SHP77 treated with DMSO at 0.1 percent for 48 hours (cell line): ENCODE measurements at regions not wholly inside any gene's neighbourhood (a gene's known extent, or its start where the extent isn't known, plus 50 kb on each side); places are given as distances from the start of the nearest gene placed in this dataset.
"Not testable (repeated sequence)": the region's sequence is repeated elsewhere in the genome, so short reads cannot be mapped to it uniquely, and the experiment has no call there.

Source experiments
- DNase-seq: peaks from one replicate; lab custom pipeline; 2025; lab: John Stamatoyannopoulos, UW

GRCh38 chr10:21406595-21407193 is 118.8 kb downstream of the SKIDA1 start:
- no peak for DNase-seq

GRCh38 chr10:21405981-21406380 is 119.5 kb downstream of the SKIDA1 start:
- DNase-seq, result no peak

GRCh38 chr10:21403256-21404015 is 122.0 kb downstream of the SKIDA1 start:
- no peak for DNase-seq

GRCh38 chr10:21402606-21403083 is 122.8 kb downstream of the SKIDA1 start:
- no peak for DNase-seq

GRCh38 chr10:21401196-21401595 is 124.3 kb downstream of the SKIDA1 start:
- DNase-seq, result no peak

GRCh38 chr10:21399392-21400035 is 126.0 kb downstream of the SKIDA1 start:
- DNase-seq, result peak; percentile 94

GRCh38 chr10:21398563-21399231 is 126.8 kb downstream of the SKIDA1 start:
- DNase-seq, result no peak

- no peak for DNase-seq
These were observed 128.6 kb downstream of the SKIDA1 start for GRCh38 chr10:21396889-21397288.

GRCh38 chr10:21393931-21394330 is 131.6 kb downstream of the SKIDA1 start:
- no peak for DNase-seq

- DNase-seq, result no peak
These were observed 136.9 kb downstream of the SKIDA1 start for GRCh38 chr10:21388589-21388988.

- DNase-seq, result no peak
These were observed 137.6 kb downstream of the SKIDA1 start for GRCh38 chr10:21387868-21388267.

GRCh38 chr10:21385996-21386585 is 139.4 kb downstream of the SKIDA1 start:
- DNase-seq, result no peak

GRCh38 chr10:21385536-21385935 is 139.9 kb downstream of the SKIDA1 start:
- DNase-seq, result no peak

GRCh38 chr10:21379143-21379542 is 146.3 kb downstream of the SKIDA1 start:
- DNase-seq, result no peak

GRCh38 chr10:21375274-21375673 is 150.2 kb downstream of the SKIDA1 start:
- DNase-seq, result not testable (repeated sequence)

- not testable (repeated sequence) for DNase-seq
These were observed 151.6 kb downstream of the SKIDA1 start for GRCh38 chr10:21373881-21374280.

- no peak for DNase-seq
These were observed 152.7 kb downstream of the SKIDA1 start for GRCh38 chr10:21372651-21373410.

- DNase-seq, result no peak
These were observed 155.8 kb downstream of the SKIDA1 start for GRCh38 chr10:21369697-21370096.

GRCh38 chr10:21368728-21369425 is 156.6 kb downstream of the SKIDA1 start:
- no peak for DNase-seq

- no peak for DNase-seq
These were observed 157.4 kb downstream of the SKIDA1 start for GRCh38 chr10:21368022-21368582.
